ENCODE measurements at regions not wholly inside any gene's neighbourhood (a gene's known extent, or its start where the extent isn't known, plus 50 kb on each side); places are given as distances from the start of the nearest gene placed in this dataset.

GRCh38 chr10:36388166-36388565 is 737.2 kb upstream of the ANKRD30A start:
- Histone ChIP-seq H2BK20ac (ENCODE audit: low read depth, low read length) (no peak overlapping the region), H3K14ac (replicated peaks; ENCODE audit: low read depth, low read length) (no peak overlapping the region), H3K36me3 (ENCODE audit: control insufficient read depth, insufficient read depth, low read length) (no peaks in the 10 kb centered on the region), H3K4ac (ENCODE audit: low read depth, low read length) (no peak overlapping the region), H3K9ac (ENCODE audit: low read depth, low read length) (no peak overlapping the region), H2AFZ (replicated peaks; ENCODE audit: low read length, poor library complexity) (no peak overlapping the region), H3K79me1 (ENCODE audit: low read depth in 1 of 2, low read length in 2 of 2) (no peaks in the 10 kb centered on the region), H4K91ac (ENCODE audit: insufficient read depth, low read depth, low read length) (no peak overlapping the region), H2AK9ac (replicated peaks; ENCODE audit: low read depth, low read length, poor library complexity) (no peak overlapping the region), H3K18ac (ENCODE audit: low read depth, low read length) (no peak overlapping the region), H2AK5ac (ENCODE audit: low read depth, low read length) (no peak overlapping the region), H3K4me2 (ENCODE audit: low read depth, low read length) (no peak overlapping the region), H3K4me1 (ENCODE audit: control insufficient read depth, insufficient read depth, low read length) (no peaks in the 10 kb centered on the region), H4K8ac (ENCODE audit: low read depth in 2 of 2, low read length in 2 of 2) (no peak overlapping the region), H2BK5ac (ENCODE audit: low read depth, low read length, poor library complexity, severe bottlenecking) (no peak overlapping the region), H3K4me3 (ENCODE audit: insufficient read depth, low read depth, low read length) (no peak overlapping the region), H4K5ac (ENCODE audit: low read depth, low read length) (no peak overlapping the region), H3K9me1 (ENCODE audit: insufficient read depth, low read length) (no peaks in the 10 kb centered on the region), H3K27ac (ENCODE audit: insufficient read depth, low read length) (no peak overlapping the region), H2BK120ac (ENCODE audit: low read depth, low read length) (no peak overlapping the region), H3K27me3 (ENCODE audit: control insufficient read depth, insufficient read depth, low read length) (no peaks in the 10 kb centered on the region), H2BK15ac (ENCODE audit: low read depth, low read length) (no peak overlapping the region), H3K56ac (ENCODE audit: extremely low read depth, insufficient read depth, low read length) (no peak overlapping the region), H4K20me1 (ENCODE audit: insufficient read depth, low read length) (no peaks in the 10 kb centered on the region), H3K9me3 (ENCODE audit: control insufficient read depth, insufficient read depth, low read length) (no peaks in the 10 kb centered on the region), H3K23ac (ENCODE audit: low read depth, low read length) (no peak overlapping the region)
- TF ChIP-seq CHD1 (IDR thresholded peaks at IDR 0.05; ENCODE audit: low read depth, low read length) (no peak), RAD21 (IDR thresholded peaks at IDR 0.05; ENCODE audit: low read length) (no peak), SMC3 (IDR thresholded peaks at IDR 0.05; ENCODE audit: low read depth, low read length) (no peak), MAZ (IDR thresholded peaks at IDR 0.05; ENCODE audit: borderline replicate concordance, low read depth, low read length) (no peak), CEBPB (IDR thresholded peaks at IDR 0.05; ENCODE audit: low read depth, low read length) (no peak), MAFK (IDR thresholded peaks at IDR 0.05; ENCODE audit: low read depth, low read length) (no peak), RFX5 (IDR thresholded peaks at IDR 0.05; ENCODE audit: low read depth, low read length) (no peak), POLR2A (IDR thresholded peaks at IDR 0.05; ENCODE audit: low read depth, low read length) (no peak), FOS (IDR thresholded peaks at IDR 0.05; ENCODE audit: low read depth, low read length) (no peak), BHLHE40 (IDR thresholded peaks at IDR 0.05; ENCODE audit: low read depth, low read length) (no peak), NFE2L2 (IDR thresholded peaks at IDR 0.05; ENCODE audit: low read depth, low read length) (no peak), MXI1 (IDR thresholded peaks at IDR 0.05; ENCODE audit: borderline replicate concordance, low read depth, low read length) (no peak), RCOR1 (IDR thresholded peaks at IDR 0.05; ENCODE audit: insufficient replicate concordance, low read length) (no peak)
- TF ChIP-seq, protein P1, sequence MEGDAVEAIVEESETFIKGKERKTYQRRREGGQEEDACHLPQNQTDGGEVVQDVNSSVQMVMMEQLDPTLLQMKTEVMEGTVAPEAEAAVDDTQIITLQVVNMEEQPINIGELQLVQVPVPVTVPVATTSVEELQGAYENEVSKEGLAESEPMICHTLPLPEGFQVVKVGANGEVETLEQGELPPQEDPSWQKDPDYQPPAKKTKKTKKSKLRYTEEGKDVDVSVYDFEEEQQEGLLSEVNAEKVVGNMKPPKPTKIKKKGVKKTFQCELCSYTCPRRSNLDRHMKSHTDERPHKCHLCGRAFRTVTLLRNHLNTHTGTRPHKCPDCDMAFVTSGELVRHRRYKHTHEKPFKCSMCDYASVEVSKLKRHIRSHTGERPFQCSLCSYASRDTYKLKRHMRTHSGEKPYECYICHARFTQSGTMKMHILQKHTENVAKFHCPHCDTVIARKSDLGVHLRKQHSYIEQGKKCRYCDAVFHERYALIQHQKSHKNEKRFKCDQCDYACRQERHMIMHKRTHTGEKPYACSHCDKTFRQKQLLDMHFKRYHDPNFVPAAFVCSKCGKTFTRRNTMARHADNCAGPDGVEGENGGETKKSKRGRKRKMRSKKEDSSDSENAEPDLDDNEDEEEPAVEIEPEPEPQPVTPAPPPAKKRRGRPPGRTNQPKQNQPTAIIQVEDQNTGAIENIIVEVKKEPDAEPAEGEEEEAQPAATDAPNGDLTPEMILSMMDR (conservative IDR thresholded peaks at IDR 0.05; ENCODE audit: low read depth, low read length) = no peak
- TF ChIP-seq, protein P2, sequence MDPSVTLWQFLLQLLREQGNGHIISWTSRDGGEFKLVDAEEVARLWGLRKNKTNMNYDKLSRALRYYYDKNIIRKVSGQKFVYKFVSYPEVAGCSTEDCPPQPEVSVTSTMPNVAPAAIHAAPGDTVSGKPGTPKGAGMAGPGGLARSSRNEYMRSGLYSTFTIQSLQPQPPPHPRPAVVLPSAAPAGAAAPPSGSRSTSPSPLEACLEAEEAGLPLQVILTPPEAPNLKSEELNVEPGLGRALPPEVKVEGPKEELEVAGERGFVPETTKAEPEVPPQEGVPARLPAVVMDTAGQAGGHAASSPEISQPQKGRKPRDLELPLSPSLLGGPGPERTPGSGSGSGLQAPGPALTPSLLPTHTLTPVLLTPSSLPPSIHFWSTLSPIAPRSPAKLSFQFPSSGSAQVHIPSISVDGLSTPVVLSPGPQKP (IDR thresholded peaks at IDR 0.05; ENCODE audit: borderline replicate concordance, low read depth, low read length) = no peak
- TF ChIP-seq, protein P3, sequence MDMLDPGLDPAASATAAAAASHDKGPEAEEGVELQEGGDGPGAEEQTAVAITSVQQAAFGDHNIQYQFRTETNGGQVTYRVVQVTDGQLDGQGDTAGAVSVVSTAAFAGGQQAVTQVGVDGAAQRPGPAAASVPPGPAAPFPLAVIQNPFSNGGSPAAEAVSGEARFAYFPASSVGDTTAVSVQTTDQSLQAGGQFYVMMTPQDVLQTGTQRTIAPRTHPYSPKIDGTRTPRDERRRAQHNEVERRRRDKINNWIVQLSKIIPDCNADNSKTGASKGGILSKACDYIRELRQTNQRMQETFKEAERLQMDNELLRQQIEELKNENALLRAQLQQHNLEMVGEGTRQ (IDR thresholded peaks at IDR 0.05; ENCODE audit: low read depth, low read length) = no peak
- dilution Hi-C loops (cut with HindIII; ENCODE audit: low sequenced_read_pairs, unreplicated experiment) (no loop called here), in situ Hi-C loops (cut with MboI; ENCODE audit: low sequenced_read_pairs) (no loop called here), intact Hi-C loops (cut with micrococcal nuclease) (no loop called here)
- no TSS peak for BruUV-seq (replicated peaks)
- POLR2A ChIA-PET (ENCODE audit: unreplicated experiment) = no interaction called here
- ATAC-seq (ENCODE audit: low read depth) = no peak
- WGBS, 2 experiments (ENCODE audit: extremely low coverage in 2 of 2, insufficient read length in 1 of 2) = no CpG with 5 or more reads among the region's 3 CpGs
- CTCF ChIA-PET = no interaction called here
- peak; percentile 17 for DNase-seq

Measured in IMR-90 (cell line).